GM19455 (cell line): ENCODE measurements at regions not wholly inside any gene's neighbourhood (a gene's known extent, or its start where the extent isn't known, plus 50 kb on each side); places are given as distances from the start of the nearest gene placed in this dataset.
"Not testable (repeated sequence)": the region's sequence is repeated elsewhere in the genome, so short reads cannot be mapped to it uniquely, and the experiment has no call there.

Source experiments
- ATAC-seq: cut with Tn5 transposase; IDR thresholded peaks from one replicate; pipeline ENCODE4 v1.9.1; 2021; ENCODE audit not compliant: unreplicated experiment

GRCh38 chr10:105586451-105587098 is 945.5 kb downstream of the SORCS3 start:
- ATAC-seq, result no peak

DNA sequence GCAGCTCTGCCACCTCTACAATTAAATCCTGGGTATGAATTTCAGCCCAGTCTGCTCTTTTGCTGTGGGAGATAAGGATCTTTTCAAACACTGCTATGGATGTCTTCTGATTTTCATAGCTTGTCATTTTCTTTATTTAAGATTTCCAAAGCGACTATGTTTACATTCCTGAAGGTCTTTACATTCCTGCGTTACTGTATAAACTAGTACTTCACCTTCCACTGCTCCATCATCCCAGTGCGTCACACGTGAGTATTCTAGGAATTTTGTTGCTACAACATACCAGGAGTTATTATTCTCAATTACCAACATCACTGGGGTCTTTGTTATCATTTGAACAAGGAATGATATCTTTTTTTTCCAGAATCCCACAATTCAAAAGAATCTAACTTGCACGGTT is 944.7 kb downstream of the SORCS3 start:
- ATAC-seq, result no peak

DNA sequence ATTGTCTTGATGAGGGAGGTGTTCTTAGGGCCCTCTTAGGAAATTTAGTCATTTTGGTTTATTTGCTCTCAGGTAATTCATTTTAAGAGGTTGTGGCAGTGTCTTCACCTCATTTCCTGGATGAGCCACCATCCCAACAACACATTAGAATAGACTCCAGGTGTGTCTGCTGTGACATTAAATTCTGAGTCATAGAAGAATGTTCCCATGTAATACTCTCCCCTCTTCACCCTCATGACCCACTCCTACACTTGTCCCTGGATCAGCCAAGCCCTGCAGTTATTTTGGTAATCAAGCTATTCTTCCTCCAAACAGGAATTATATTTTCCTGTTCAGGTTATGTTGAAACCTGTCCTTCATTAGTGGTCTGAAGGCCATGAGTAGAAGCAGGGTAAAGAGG is 944.1 kb downstream of the SORCS3 start:
- no peak for ATAC-seq

- ATAC-seq, result no peak
Observed at GRCh38 chr10:105579112-105579511, 938.0 kb downstream of the SORCS3 start.

DNA sequence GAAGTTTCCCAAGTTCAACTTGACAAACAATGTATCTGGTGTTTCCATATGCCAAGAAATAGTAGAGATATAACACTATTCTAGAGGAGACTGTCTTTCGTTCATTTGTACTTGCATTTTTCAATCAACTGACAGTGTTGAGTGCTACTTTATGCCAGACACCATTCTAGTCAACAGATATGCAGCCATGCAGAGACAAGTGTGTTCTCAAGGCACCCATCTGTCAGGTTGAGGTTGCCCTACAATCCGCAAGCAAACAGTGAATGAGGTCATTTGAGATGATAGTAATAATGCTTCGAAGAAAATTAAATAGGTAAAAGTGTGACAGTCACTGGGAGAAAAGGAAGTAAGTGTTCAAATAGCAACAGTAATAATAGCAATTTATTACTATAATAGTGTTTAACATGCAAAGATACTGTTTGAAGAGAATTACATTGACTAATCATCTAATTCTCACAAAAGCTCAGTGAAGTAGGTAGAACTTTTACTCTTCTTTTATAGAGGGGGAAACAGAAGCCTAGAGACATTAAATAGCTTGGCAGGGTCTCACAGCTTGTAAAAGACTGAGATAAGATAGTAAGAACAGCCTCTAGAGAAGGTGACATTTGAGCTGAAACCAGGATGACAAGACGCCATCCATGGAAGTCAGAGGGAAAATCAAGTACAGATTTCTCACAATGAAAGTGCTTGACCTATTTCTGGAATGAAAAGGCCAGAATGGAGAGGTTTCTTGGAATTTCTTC is 936.9 kb downstream of the SORCS3 start:
- ATAC-seq, result no peak

GRCh38 chr10:105559333-105560097 is 918.4 kb downstream of the SORCS3 start:
- no peak for ATAC-seq

DNA sequence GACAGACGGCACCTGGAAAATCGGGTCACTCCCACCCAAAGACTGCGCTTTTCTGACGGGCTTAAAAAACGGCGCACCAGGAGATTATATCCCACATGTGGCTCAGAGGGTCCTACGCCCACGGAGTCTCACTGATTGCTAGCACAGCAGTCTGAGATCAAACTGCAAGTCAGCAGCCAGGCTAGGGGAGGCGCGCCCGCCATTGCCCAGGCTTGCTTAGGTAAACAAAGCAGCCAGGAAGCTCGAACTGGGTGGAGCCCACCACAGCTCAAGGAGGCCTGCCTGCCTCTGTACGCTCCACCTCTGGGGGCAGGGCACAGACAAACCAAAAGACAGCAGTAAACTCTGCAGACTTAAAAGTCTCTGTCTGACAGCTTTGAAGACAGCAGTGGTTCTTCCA is 909.4 kb downstream of the SORCS3 start:
- ATAC-seq, result not testable (repeated sequence)

DNA sequence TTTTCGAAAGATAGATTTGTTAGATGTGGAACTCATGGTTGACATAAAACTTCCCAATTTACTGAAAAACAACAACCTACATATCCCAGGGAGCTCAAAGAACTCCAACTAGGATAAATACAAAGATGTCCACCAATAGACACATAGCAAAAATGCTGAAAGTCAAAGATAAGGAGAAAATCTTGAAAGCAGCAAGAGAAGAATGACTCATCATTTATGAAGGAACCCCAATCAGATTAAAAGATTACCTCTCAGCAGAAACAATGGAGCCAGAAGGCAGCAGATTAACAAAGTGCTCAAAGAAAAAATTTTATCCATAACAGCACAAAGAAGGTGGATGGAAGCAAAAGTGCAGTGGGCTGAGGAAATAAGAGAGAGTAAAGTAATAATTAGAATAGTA is 908.6 kb downstream of the SORCS3 start:
- ATAC-seq, result no peak

GRCh38 chr10:105545101-105545500 is 904.0 kb downstream of the SORCS3 start:
- no peak for ATAC-seq

DNA sequence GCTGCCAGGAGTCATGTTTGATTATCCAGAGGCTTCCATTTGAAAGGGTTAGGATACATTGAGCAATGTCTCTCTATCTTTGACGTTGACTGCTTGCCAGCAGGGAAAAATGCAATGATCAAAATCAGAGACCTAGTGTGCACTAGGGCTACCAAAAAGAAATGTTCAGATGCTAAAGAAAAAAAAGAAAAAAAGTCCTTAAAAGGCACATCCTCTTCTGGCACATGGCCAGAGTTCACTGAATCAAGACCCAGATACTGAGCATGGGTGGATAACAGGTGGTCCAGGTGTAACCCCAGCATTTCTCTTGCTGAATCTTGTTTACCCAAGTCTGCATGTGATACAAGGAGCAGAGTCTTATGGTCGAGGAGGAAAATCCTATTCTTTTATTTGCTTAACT is 899.3 kb downstream of the SORCS3 start:
- ATAC-seq, result no peak

- no peak for ATAC-seq
Observed at GRCh38 chr10:105538874-105539273, 897.8 kb downstream of the SORCS3 start.

DNA sequence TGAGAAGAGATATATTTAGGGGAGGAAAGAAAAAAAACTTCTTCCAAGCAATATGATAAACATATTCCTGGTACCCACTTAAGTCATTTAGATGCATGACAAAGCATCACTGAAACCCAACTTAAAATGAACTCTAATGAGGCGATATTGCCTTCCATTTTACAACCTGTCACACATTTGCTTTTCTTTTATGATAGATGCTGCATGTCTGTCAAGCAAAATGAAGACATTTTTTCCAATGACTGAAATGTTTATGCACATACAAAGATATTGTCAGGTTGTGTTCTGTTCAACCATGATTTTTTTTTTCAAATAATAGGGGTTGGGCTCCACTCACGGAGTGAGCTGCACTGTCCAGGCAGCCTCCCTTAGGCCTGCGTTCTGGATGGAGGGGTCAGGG is 894.4 kb downstream of the SORCS3 start:
- ATAC-seq, result no peak

GRCh38 chr10:105534086-105534485 is 893.0 kb downstream of the SORCS3 start:
- no peak for ATAC-seq

GRCh38 chr10:105516511-105516910 is 875.4 kb downstream of the SORCS3 start:
- no peak for ATAC-seq

DNA sequence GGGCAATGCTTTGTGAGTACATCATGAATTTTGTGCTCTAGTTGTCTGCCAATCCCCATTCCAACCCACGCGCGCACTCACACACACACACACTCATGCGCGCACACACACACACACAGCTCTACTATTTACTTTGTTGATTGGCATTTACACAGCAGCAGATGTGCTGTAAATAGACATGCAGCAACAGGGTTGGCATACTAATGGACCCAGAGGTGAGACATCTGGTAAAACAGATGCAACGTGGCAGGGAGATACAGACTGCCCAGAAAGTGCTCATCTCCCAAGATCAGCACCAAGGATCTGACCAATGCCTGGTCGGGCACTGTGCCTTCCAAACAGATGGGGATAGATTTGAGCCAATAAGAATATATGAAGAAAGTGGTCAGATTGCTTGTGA is 873.0 kb downstream of the SORCS3 start:
- no peak for ATAC-seq

- ATAC-seq, result no peak
Observed at GRCh38 chr10:105509517-105509916, 868.4 kb downstream of the SORCS3 start.

GRCh38 chr10:105506262-105506661 is 865.2 kb downstream of the SORCS3 start:
- no peak for ATAC-seq

DNA sequence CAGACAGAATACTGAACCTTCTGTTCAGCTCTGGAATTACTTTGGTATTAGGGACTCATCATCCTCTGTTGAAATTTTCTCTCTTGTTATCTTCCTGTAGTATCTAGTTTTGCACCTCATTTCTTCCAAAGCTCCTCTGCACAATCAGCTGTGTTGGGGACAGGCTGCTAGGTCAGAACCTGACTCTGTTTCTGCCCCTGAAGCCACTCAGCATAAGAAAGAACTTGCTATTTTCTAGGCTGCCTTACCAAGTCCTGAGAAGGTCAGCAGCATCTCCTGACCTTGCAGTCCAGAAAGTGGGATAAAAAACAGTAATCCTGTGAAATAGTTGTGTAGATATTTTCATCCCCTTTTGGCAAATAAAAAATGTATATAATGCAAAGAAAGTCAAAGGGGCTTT is 862.6 kb downstream of the SORCS3 start:
- no peak for ATAC-seq

DNA sequence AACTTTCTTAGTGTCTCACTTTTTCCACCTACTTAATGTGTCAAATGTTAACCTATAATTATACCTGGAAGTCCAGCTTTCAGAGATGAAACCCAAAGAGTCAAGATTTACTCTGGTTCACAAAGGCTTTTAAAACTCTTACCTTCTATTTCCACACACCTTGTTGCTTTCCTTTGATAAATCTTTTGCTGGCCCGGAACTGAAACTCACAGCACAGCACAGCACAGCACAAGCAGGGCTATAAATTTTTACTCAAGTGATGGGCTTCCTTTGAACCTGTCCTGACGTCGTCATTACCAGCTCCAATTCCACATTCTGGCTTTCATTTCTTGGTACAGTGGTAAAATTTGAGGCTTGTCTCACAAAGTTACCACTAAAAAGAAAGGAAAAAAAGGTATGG is 861.0 kb downstream of the SORCS3 start:
- no peak for ATAC-seq

- ATAC-seq, result no peak
Observed at GRCh38 chr10:105494944-105495343, 853.9 kb downstream of the SORCS3 start.

- no peak for ATAC-seq
Observed at GRCh38 chr10:105494303-105494702, 853.2 kb downstream of the SORCS3 start.

DNA sequence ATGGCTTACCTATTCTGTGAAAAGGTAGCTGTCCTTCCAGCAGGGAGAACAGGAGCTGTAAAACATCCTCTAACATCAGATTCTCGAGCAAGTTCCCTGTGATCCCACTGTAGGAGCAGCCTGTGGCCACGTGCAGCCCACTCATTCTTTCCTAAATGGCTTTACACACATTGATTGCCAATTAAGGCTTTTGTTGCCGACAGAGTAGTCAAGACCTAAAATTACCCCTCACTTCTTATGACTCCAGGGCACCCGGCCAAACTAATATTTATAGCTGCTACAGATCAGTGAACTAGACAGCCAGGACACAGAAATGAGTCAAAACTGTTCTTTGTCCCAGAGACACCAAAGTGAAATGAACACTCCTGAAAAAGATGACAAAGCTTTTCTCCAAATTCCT is 832.1 kb downstream of the SORCS3 start:
- no peak for ATAC-seq
